Mucosa of gallbladder (tissue), 1 donor: ENCODE measurements at regions not wholly inside any gene's neighbourhood (a gene's known extent, or its start where the extent isn't known, plus 50 kb on each side); places are given as distances from the start of the nearest gene placed in this dataset.
"Not testable (repeated sequence)": the region's sequence is repeated elsewhere in the genome, so short reads cannot be mapped to it uniquely, and the experiment has no call there.

Experiments used
- DNase-seq: peaks from one replicate; pipeline ENCODE4 v3.0.0-alpha.2; 2020; ENCODE audit warnings: low spot score
- donor health status: DM: no; HTN: no; CAD: no.

- no peak for DNase-seq
Observed at GRCh38 chr1:177723533-177723932, 246.3 kb downstream of the SEC16B start.

GRCh38 chr1:177710696-177711620, 258.9 kb downstream of the SEC16B start:
- DNase-seq = no peak

- no peak for DNase-seq
Observed at GRCh38 chr1:177708406-177708805, 261.5 kb downstream of the SEC16B start.

- DNase-seq = no peak
Observed at GRCh38 chr1:177706977-177707376, 262.9 kb downstream of the SEC16B start.

GRCh38 chr1:177705839-177706238, 264.0 kb downstream of the SEC16B start:
- DNase-seq = no peak

GRCh38 chr1:177703888-177704446, 265.9 kb downstream of the SEC16B start:
- DNase-seq = no peak

GRCh38 chr1:177701654-177702353, 268.1 kb downstream of the SEC16B start:
- DNase-seq = no peak

GRCh38 chr1:177700856-177701255, 269.0 kb downstream of the SEC16B start:
- no peak for DNase-seq

GRCh38 chr1:177690996-177691395, 278.9 kb downstream of the SEC16B start:
- DNase-seq = no peak

GRCh38 chr1:177687544-177687943, 282.3 kb downstream of the SEC16B start:
- no peak for DNase-seq

GRCh38 chr1:177686933-177687332, 282.9 kb downstream of the SEC16B start:
- DNase-seq = no peak

GRCh38 chr1:177669161-177669560, 300.7 kb downstream of the SEC16B start:
- no peak for DNase-seq

- no peak for DNase-seq
Observed at GRCh38 chr1:177665935-177666334, 303.9 kb downstream of the SEC16B start.

GRCh38 chr1:177664742-177665141, 305.1 kb downstream of the SEC16B start:
- DNase-seq = not testable (repeated sequence)

GRCh38 chr1:177660188-177660587, 309.7 kb downstream of the SEC16B start:
- no peak for DNase-seq

GRCh38 chr1:177659281-177659680, 310.6 kb downstream of the SEC16B start:
- DNase-seq = no peak

- DNase-seq = no peak
Observed at GRCh38 chr1:177656598-177656997, 313.3 kb downstream of the SEC16B start.

GRCh38 chr1:177650947-177651346, 318.9 kb downstream of the SEC16B start:
- no peak for DNase-seq

- no peak for DNase-seq
Observed at GRCh38 chr1:177648731-177649265, 321.1 kb downstream of the SEC16B start.

- DNase-seq = no peak
Observed at GRCh38 chr1:177648138-177648537, 321.7 kb downstream of the SEC16B start.

GRCh38 chr1:177646757-177647730, 322.8 kb downstream of the SEC16B start:
- no peak for DNase-seq
